ENCODE measurements at regions not wholly inside any gene's neighbourhood (a gene's known extent, or its start where the extent isn't known, plus 50 kb on each side); places are given as distances from the start of the nearest gene placed in this dataset.

GRCh38 chr9:18075253-18075952 is 398.6 kb upstream of the ADAMTSL1 start:
- DNase-seq = no peak

GRCh38 chr9:18077941-18078678 is 395.8 kb upstream of the ADAMTSL1 start:
- no peak for DNase-seq

GRCh38 chr9:18092138-18092537 is 381.8 kb upstream of the ADAMTSL1 start:
- DNase-seq = no peak

GRCh38 chr9:18106006-18106560 is 367.9 kb upstream of the ADAMTSL1 start:
- DNase-seq = no peak

GRCh38 chr9:18109675-18110074 is 364.3 kb upstream of the ADAMTSL1 start:
- no peak for DNase-seq

- no peak for DNase-seq
Observed at GRCh38 chr9:18111146-18111545, 362.8 kb upstream of the ADAMTSL1 start.

- no peak for DNase-seq
Observed at GRCh38 chr9:18114559-18115475, 359.1 kb upstream of the ADAMTSL1 start.

GRCh38 chr9:18118268-18118667 is 355.7 kb upstream of the ADAMTSL1 start:
- no peak for DNase-seq

- no peak for DNase-seq
Observed at GRCh38 chr9:18122171-18122570, 351.8 kb upstream of the ADAMTSL1 start.

- DNase-seq = no peak
Observed at GRCh38 chr9:18124760-18125159, 349.2 kb upstream of the ADAMTSL1 start.

GRCh38 chr9:18126831-18127498 is 347.0 kb upstream of the ADAMTSL1 start:
- DNase-seq = no peak

- no peak for DNase-seq
Observed at GRCh38 chr9:18127499-18127875, 346.5 kb upstream of the ADAMTSL1 start.

GRCh38 chr9:18129809-18130334 is 344.1 kb upstream of the ADAMTSL1 start:
- no peak for DNase-seq

GRCh38 chr9:18136354-18136994 is 337.5 kb upstream of the ADAMTSL1 start:
- DNase-seq = no peak

GRCh38 chr9:18137815-18138214 is 336.1 kb upstream of the ADAMTSL1 start:
- no peak for DNase-seq

- no peak for DNase-seq
Observed at GRCh38 chr9:18138656-18139055, 335.3 kb upstream of the ADAMTSL1 start.

- DNase-seq = no peak
Observed at GRCh38 chr9:18141681-18142080, 332.3 kb upstream of the ADAMTSL1 start.

- DNase-seq = no peak
Observed at GRCh38 chr9:18143073-18143745, 330.7 kb upstream of the ADAMTSL1 start.

- no peak for DNase-seq
Observed at GRCh38 chr9:18146329-18146728, 327.6 kb upstream of the ADAMTSL1 start.

- DNase-seq = no peak
Observed at GRCh38 chr9:18149471-18150011, 324.4 kb upstream of the ADAMTSL1 start.

- DNase-seq = no peak
Observed at GRCh38 chr9:18154661-18155060, 319.3 kb upstream of the ADAMTSL1 start.

Measured in NCI-H1436 treated with DMSO at 0.1 percent for 48 hours (cell line).